A673 (cell line): ENCODE measurements at regions not wholly inside any gene's neighbourhood (a gene's known extent, or its start where the extent isn't known, plus 50 kb on each side); places are given as distances from the start of the nearest gene placed in this dataset.

Source experiments
- BruUV-seq: library from RNA; stranded (reverse); fragments of 400-500 nt; replicated peaks from 2 replicates; lab custom pipeline; 2021; lab: Mats Ljungman, UMichigan
- CTCF ChIA-PET: fragments of 300-600 bp; sonication (Branson Sonifier 250); formaldehyde crosslinking; loops from one replicate; lab custom pipeline; 2022; ENCODE audit warnings: antibody characterized with exemption; lab: Charles Lee
- POLR2A ChIA-PET: fragments of 300-600 bp; sonication (Branson Sonifier 250); formaldehyde crosslinking; loops from one replicate; lab custom pipeline; 2022; ENCODE audit warnings: antibody characterized with exemption; ENCODE audit not compliant: low non-redundant PET; lab: Charles Lee
- DNase-seq: peaks from one replicate; pipeline ENCODE4 v3.0.0-alpha.2; 2015; ENCODE audit warnings: low spot score
- H3K27ac ChIP-seq: fragments of 200-600 bp; sonication (generic); 2 replicates; pipeline ENCODE4 v1.5.1; 2016; ENCODE audit warnings: mixed run types, low read depth, mild to moderate bottlenecking, mixed read lengths, antibody characterized with exemption, low read length; ENCODE audit not compliant: poor library complexity, severe bottlenecking
- H3K27me3 ChIP-seq: fragments of 200-600 bp; sonication (generic); replicated peaks from 2 replicates; pipeline ENCODE4 v1.6.1; 2017; ENCODE audit warnings: mixed run types, low read depth, mild to moderate bottlenecking, mixed read lengths, antibody characterized with exemption, low read length; ENCODE audit not compliant: insufficient read depth, poor library complexity
- H3K36me3 ChIP-seq: fragments of 200-600 bp; sonication (generic); 2 replicates; pipeline ENCODE4 v1.6.1; 2016; ENCODE audit warnings: mixed run types, mild to moderate bottlenecking, mixed read lengths, antibody characterized with exemption, low read length; ENCODE audit not compliant: insufficient read depth, poor library complexity, severe bottlenecking
- H3K4me1 ChIP-seq: fragments of 200-600 bp; sonication (generic); 2 replicates; pipeline ENCODE4 v1.6.1; 2017; ENCODE audit warnings: mixed run types, mild to moderate bottlenecking, mixed read lengths, antibody characterized with exemption, low read length; ENCODE audit not compliant: insufficient read depth, poor library complexity, severe bottlenecking
- H3K4me3 ChIP-seq: fragments of 200-600 bp; sonication (generic); 2 replicates; pipeline ENCODE4 v1.5.1; 2016; ENCODE audit warnings: low read depth, mixed run types, mild to moderate bottlenecking, mixed read lengths, low read length; ENCODE audit not compliant: poor library complexity, severe bottlenecking
- H3K9me3 ChIP-seq: fragments of 200-600 bp; sonication (generic); 2 replicates; pipeline ENCODE4 v1.6.1; 2016; ENCODE audit warnings: mixed run types, low read depth, mild to moderate bottlenecking, mixed read lengths, antibody characterized with exemption, low read length; ENCODE audit not compliant: poor library complexity, severe bottlenecking
- EZH2 ChIP-seq: fragments of 200-600 bp; sonication (generic); IDR thresholded peaks from 2 replicates; pipeline ENCODE4 v1.6.1; 2017; ENCODE audit warnings: borderline replicate concordance, low read depth, mild to moderate bottlenecking, mixed read lengths, antibody characterized with exemption, low read length; ENCODE audit not compliant: poor library complexity, severe bottlenecking
- intact Hi-C: fragments of 100-400 bp; cut with micrococcal nuclease; formaldehyde crosslinking; loops from one replicate; pipeline ENCODE4 v1.10.0; 2022; ENCODE audit not compliant: unreplicated experiment
- TF ChIP-seq, protein P1 (sequence below): fragments of 300-800, 200-600 bp; sonication (generic); conservative IDR thresholded peaks from 2 replicates; pipeline ENCODE4 v1.5.1; 2017; ENCODE audit warnings: low read depth, mild to moderate bottlenecking, antibody characterized with exemption, low read length, moderate library complexity, mixed read lengths

DNA sequence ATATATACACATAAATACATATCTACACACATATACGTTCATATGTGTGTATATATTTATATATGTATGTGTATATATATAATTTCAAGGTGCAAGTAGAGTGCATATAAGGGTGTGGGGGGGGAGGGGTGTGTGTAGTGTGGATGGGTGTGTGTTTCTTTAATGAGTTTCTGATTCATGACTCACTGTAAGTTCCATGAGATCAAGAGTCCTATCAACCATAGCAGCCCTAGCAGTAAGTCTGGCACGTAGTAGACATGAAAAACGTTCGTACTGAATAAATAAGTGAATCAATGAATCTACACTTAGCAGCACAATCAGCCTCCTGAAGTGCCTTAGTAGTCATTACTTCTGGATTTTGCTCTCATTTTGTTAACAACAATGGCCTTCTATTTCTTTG, 61.9 kb upstream of the KRTAP11-1 start:
- Histone ChIP-seq H3K4me3 (no peak overlapping the region), H3K27ac (no peak overlapping the region), H3K4me1 (no peaks in the 10 kb centered on the region), H3K9me3 (no peaks in the 10 kb centered on the region), H3K27me3 (peaks cover 7% of the 10 kb centered on the region), H3K36me3 (no peaks in the 10 kb centered on the region)
- ChIA-PET CTCF (no interaction called here), POLR2A (no interaction called here)
- DNase-seq: no peak
- BruUV-seq: no TSS peak
- intact Hi-C loops: no loop called here
- TF ChIP-seq EZH2: no peak
- TF ChIP-seq, protein P1, sequence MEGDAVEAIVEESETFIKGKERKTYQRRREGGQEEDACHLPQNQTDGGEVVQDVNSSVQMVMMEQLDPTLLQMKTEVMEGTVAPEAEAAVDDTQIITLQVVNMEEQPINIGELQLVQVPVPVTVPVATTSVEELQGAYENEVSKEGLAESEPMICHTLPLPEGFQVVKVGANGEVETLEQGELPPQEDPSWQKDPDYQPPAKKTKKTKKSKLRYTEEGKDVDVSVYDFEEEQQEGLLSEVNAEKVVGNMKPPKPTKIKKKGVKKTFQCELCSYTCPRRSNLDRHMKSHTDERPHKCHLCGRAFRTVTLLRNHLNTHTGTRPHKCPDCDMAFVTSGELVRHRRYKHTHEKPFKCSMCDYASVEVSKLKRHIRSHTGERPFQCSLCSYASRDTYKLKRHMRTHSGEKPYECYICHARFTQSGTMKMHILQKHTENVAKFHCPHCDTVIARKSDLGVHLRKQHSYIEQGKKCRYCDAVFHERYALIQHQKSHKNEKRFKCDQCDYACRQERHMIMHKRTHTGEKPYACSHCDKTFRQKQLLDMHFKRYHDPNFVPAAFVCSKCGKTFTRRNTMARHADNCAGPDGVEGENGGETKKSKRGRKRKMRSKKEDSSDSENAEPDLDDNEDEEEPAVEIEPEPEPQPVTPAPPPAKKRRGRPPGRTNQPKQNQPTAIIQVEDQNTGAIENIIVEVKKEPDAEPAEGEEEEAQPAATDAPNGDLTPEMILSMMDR: no peak

DNA sequence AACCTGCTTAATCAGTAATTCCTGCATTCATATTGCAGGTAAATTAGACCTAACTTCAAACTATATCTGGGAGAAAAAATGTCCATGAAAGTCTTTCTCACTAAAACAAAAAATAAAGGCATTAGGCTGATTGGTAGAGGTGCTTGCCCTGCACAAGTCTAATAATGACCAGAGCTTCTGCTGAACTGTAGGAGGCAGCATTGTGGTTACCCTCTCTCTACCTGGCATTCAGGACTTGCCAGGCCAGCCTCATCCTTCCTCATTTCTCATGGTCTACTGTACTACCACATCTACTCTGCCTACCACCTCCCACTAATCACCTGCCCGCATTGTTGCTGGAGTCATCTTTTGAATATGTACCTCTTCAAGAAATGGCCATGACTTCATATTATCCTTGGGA, 60.8 kb upstream of the KRTAP11-1 start:
- Histone ChIP-seq H3K4me3 (no peak overlapping the region), H3K9me3 (no peaks in the 10 kb centered on the region), H3K27ac (no peak overlapping the region), H3K4me1 (no peaks in the 10 kb centered on the region), H3K27me3 (peaks cover 7% of the 10 kb centered on the region), H3K36me3 (no peaks in the 10 kb centered on the region)
- intact Hi-C loops: no loop called here
- no TSS peak for BruUV-seq
- CTCF ChIA-PET: no interaction called here
- DNase-seq: no peak
- TF ChIP-seq EZH2: no peak
- TF ChIP-seq, protein P1: no peak
- POLR2A ChIA-PET: no interaction called here

DNA sequence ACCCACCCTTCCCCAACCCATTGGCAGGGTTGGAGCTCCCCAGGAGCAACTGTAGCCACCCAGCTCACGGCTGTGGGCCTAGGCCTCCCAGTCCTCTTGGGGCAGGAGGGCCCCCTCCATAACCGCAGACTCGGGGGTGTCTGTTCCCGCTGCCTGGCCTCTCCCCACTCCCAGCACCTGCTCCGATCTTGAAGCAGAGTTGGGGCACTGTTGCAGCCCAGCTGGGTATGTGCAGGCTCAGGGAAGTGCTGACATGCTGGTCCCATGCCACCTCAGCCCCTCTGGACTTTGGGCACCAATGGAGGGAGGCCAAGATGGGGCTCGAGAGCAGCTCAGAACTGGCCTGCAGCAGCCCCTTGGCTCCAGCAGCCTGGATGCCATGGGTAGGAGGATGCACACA, 54.8 kb upstream of the KRTAP11-1 start:
- CTCF ChIA-PET: no interaction called here
- Histone ChIP-seq H3K9me3 (no peaks in the 10 kb centered on the region), H3K4me1 (no peaks in the 10 kb centered on the region), H3K4me3 (no peak overlapping the region), H3K27me3 (no peaks in the 10 kb centered on the region), H3K36me3 (no peaks in the 10 kb centered on the region), H3K27ac (no peak overlapping the region)
- TF ChIP-seq, protein P1: no peak
- TF ChIP-seq EZH2: no peak
- no TSS peak for BruUV-seq
- intact Hi-C loops: no loop called here
- DNase-seq: no peak
- POLR2A ChIA-PET: no interaction called here
